ENCODE measurements at regions not wholly inside any gene's neighbourhood (a gene's known extent, or its start where the extent isn't known, plus 50 kb on each side); places are given as distances from the start of the nearest gene placed in this dataset.
A peak's percentile ranks its signal among the peaks of the same experiment; 100 is the strongest.

- ATAC-seq (no peak), FAIRE-seq (no peak), DNase-seq (ENCODE audit: low read depth, low spot score) (no peak)
- no peak for TF ChIP-seq CHD2 (IDR thresholded peaks at IDR 0.05; ENCODE audit: borderline replicate concordance, low read depth, low read length)
- BruUV-seq (replicated peaks) = no TSS peak
- Histone ChIP-seq H3K36me3 (ENCODE audit: control insufficient read depth in 2 of 2, insufficient read depth in 2 of 2, low read length in 1 of 2) (no peaks in the 10 kb centered on the region), H3K27me3 (replicated peaks in 1 of 2; ENCODE audit: control insufficient read depth in 2 of 2, insufficient read depth in 2 of 2, low read length in 1 of 2) (no peaks in the 10 kb centered on the region), H3K4me2 (ENCODE audit: control insufficient read depth, insufficient read depth) (no peak overlapping the region), H3K9me3 (replicated peaks; ENCODE audit: control insufficient read depth, insufficient read depth, low read length) (peaks cover 1% of the 10 kb centered on the region; the same call in 2 of the 3 replicates), H3K9ac (ENCODE audit: control insufficient read depth, insufficient read depth, low read length) (no peak overlapping the region), H3K4me1 (ENCODE audit: control insufficient read depth, insufficient read depth, low read length) (no peaks in the 10 kb centered on the region), H3K4me3 (no peak overlapping the region), H2AFZ (ENCODE audit: control insufficient read depth, low read depth, low read length) (no peak overlapping the region), H4K20me1 (ENCODE audit: control insufficient read depth, insufficient read depth) (no peaks in the 10 kb centered on the region), H3K79me2 (ENCODE audit: control insufficient read depth, insufficient read depth, low read length) (no peaks in the 10 kb centered on the region), H3K27ac (ENCODE audit: control insufficient read depth, insufficient read depth) (no peak overlapping the region)
- RAD21 ChIA-PET (ENCODE audit: unreplicated experiment) = no interaction called here
- CTCF ChIA-PET = no interaction called here
- POLR2A ChIA-PET = no interaction called here
- 12% methylated on average over 6 of the region's 6 CpGs for WGBS (ENCODE audit: insufficient coverage, insufficient replicate concordance, low lambda C conversion rate, missing lambda C conversion rate)
- in situ Hi-C loops (cut with MboI) (no loop called here), intact Hi-C loops (cut with micrococcal nuclease; ENCODE audit: unreplicated experiment) (no loop called here)
- SMC1A ChIA-PET (ENCODE audit: uncharacterized antibody, unreplicated experiment) = no interaction called here
These were observed 170.1 kb downstream of the CCNG2 start for GRCh38 chr4:77327151-77327550.

- peak; percentile 95 for TF ChIP-seq CBX5 (IDR thresholded peaks at IDR 0.05; ENCODE audit: low read depth)
- TF ChIP-seq ZBTB11 (CRISPR knock-in tag; IDR thresholded peaks at IDR 0.05) = no peak
- H3K79me2 ChIP-seq (ENCODE audit: control insufficient read depth, insufficient read depth, low read length) = no peaks in the 10 kb centered on the region
- no peaks in the 10 kb centered on the region for H3K4me1 ChIP-seq (ENCODE audit: control insufficient read depth, insufficient read depth, low read length)
- H3K27ac ChIP-seq (ENCODE audit: control insufficient read depth, insufficient read depth) = no peak overlapping the region
- intact Hi-C loops (cut with micrococcal nuclease; ENCODE audit: unreplicated experiment) = no loop called here
- DNase-seq (ENCODE audit: low read depth, low spot score) (no peak), ATAC-seq (no peak), FAIRE-seq (no peak)
- no peak overlapping the region for H3K4me2 ChIP-seq (ENCODE audit: control insufficient read depth, insufficient read depth)
- no peak overlapping the region for H2AFZ ChIP-seq (ENCODE audit: control insufficient read depth, low read depth, low read length)
- ChIA-PET CTCF (interaction anchor here (1.3 kb wide), 1 partner anchor 12 kb away, joined by 3 read pairs; no protein-coding TSS in a partner anchor), POLR2A (no interaction called here), RAD21 (ENCODE audit: unreplicated experiment) (no interaction called here), SMC1A (ENCODE audit: uncharacterized antibody, unreplicated experiment) (no interaction called here)
- H3K4me3 ChIP-seq = no peak overlapping the region
- no peaks in the 10 kb centered on the region for H3K36me3 ChIP-seq (ENCODE audit: control insufficient read depth in 2 of 2, insufficient read depth in 2 of 2, low read length in 1 of 2)
- peaks cover 11% of the 10 kb centered on the region; the same call in 2 of the 3 replicates for H3K9me3 ChIP-seq (replicated peaks; ENCODE audit: control insufficient read depth, insufficient read depth, low read length)
- no peaks in the 10 kb centered on the region for H4K20me1 ChIP-seq (ENCODE audit: control insufficient read depth, insufficient read depth)
- H3K27me3 ChIP-seq (replicated peaks in 1 of 2; ENCODE audit: control insufficient read depth in 2 of 2, insufficient read depth in 2 of 2, low read length in 1 of 2) = no peaks in the 10 kb centered on the region
- in situ Hi-C loops (cut with MboI) = no loop called here
- no peak overlapping the region for H3K9ac ChIP-seq (ENCODE audit: control insufficient read depth, insufficient read depth, low read length)
- no TSS peak for BruUV-seq (replicated peaks)
- WGBS (ENCODE audit: insufficient coverage, insufficient replicate concordance, low lambda C conversion rate, missing lambda C conversion rate) = 0% methylated on average over 2 of the region's 2 CpGs
These were observed 175.8 kb downstream of the CCNG2 start for GRCh38 chr4:77332696-77333270.

All from GM12878 (cell line).